Lung microvascular endothelial cell (primary cell): ENCODE measurements at regions not wholly inside any gene's neighbourhood (a gene's known extent, or its start where the extent isn't known, plus 50 kb on each side); places are given as distances from the start of the nearest gene placed in this dataset.
"Not testable (repeated sequence)": the region's sequence is repeated elsewhere in the genome, so short reads cannot be mapped to it uniquely, and the experiment has no call there.

Experiments
- DNase-seq, 2 donors: peaks; one replicate each; pipeline versions ENCODE4 v3.0.0 to v3.0.0-alpha.2; 2010; ENCODE audit warnings: low read depth in 2 of 2

DNA sequence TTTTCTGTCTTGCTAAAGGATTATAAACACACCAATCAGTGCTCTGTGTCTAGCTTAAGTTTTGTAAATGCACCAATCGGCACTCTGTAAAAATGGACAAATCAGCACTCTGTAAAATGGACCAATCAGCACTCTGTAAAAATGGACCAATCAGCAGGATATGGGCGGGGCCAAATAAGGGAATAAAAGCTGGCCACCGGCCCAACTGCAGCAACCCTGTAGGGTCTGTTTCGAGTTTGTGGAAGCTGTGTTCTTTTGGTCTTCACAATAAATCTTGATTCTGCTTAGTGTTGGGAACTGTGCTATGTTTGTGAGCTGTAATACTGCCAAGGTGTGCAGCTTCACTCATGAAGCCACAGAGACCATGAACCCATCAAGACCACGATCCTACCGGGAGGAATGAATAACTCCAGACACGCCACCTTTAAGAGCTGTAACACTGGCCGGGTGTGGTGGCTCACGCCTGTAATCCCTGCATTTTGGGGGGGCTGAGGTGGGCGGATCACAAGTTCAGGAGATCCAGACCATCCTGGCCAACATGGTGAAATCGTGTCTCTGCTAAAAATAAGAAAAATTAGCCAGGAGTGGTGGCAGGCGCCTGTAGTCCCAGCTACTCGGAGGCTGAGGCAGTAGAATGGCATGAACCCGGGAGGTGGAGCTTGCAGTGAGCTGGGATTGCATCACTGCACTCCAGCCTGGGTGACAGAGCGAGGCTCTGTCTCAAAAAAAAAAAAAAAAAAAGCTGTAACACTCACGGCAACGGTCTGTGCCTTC lies 133.0 kb upstream of the GDF10 start:
- DNase-seq = not testable (repeated sequence)

DNA sequence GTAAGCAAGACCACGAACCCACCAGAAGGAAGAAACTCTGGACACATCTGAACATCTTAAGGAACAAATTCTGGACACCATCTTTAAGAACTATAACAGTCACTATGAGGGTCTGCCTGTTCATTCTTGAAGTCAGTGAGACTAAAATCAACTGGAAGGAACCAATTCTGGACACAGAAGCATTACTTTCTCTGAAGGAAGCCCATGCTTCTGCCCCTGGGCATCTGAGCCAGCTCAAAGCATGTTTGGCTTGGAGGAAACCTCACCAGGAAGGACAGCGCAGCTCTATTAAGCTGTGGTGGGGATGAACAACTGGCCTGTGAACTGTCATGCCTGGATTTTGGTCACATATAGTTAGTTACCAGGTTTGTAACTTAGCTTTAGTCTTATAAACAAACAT lies 132.4 kb upstream of the GDF10 start:
- DNase-seq = no peak

DNA sequence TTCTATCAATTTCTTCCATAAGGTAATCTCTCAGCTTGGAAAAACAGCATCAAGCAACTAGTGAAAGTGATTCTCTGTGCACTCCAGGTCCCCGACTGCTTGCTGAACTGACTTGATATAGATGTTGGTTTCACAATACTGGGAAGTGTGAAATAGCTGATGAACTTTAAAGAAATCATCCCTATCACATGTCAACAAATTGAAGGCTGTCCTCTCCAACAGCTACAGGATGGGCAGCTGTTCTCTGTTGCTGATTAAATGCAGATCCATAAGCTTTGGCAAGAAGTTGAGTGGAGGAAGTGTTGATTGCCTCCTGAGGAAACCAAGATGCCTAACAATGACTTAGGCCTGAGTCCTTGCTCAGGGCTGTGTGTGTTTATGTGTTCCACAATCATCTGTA lies 130.4 kb upstream of the GDF10 start:
- DNase-seq = no peak

DNA sequence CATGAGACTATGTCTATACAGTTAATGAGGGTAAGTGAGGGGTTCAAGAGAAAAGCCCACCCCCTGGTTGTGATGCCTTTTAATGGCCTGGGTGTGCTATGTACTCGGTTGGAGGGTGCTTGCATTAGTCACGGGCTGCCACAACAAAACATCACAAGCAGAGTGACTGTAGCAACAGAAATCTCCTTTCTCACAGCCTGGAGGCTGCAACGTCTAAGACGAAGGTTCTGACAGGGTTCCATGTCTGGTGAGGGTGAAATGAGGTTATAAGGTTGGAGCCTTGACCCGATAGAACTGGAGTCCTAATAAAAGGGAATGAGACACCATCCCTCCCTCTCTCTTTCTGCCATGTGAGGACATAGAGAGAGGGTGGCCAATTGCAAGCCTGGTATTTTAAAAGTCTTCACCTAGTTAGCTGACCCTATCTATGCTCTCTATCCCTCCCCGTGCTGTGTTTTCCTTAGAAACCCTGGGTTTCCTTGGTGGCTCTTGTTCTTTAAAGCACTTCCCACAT lies 126.0 kb upstream of the GDF10 start:
- DNase-seq = no peak

DNA sequence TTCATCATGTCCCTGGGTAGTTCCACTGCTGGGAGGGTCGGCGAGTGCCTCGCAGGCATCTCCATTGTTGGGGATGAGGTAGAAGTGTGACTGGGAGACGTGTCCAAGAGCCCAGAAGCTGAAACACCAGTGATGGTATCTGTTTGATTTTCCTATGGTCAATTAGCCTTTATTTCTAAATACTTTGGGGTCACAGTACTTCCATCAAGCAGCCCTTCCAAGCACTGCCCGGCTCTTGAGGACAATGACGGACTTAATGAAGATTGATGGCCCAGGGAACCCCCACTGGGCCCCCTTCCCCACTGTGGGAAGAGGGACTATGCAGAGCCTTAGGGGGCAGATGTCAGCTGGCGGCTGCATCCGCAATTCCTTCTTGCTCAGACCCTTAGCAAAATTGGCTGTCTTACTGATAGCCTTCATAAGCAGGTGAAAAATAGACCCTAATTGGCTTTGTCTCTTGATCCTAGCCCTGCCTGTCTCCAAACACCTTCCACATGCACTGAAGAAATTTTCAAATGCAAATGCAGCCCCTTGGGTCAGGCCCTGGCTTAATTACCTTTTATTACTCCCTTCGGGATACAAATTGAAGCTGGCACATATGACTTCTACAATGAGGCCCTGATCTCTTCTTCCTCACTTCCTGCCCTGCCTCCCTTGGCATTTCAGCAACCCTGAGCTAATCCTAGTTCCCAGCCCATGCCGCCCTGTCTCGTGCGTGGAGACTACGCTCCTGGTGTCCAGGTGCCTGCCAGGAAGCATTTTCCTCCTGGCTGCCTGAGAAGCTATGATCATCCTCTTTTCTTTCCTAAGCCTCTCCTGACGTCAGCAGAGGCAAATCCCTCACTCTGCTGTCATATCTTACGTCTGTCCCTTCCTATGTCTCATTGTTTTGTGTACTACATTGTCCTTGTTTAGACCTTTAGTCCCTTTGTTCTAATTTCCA lies 124.5 kb upstream of the GDF10 start:
- DNase-seq = no peak

DNA sequence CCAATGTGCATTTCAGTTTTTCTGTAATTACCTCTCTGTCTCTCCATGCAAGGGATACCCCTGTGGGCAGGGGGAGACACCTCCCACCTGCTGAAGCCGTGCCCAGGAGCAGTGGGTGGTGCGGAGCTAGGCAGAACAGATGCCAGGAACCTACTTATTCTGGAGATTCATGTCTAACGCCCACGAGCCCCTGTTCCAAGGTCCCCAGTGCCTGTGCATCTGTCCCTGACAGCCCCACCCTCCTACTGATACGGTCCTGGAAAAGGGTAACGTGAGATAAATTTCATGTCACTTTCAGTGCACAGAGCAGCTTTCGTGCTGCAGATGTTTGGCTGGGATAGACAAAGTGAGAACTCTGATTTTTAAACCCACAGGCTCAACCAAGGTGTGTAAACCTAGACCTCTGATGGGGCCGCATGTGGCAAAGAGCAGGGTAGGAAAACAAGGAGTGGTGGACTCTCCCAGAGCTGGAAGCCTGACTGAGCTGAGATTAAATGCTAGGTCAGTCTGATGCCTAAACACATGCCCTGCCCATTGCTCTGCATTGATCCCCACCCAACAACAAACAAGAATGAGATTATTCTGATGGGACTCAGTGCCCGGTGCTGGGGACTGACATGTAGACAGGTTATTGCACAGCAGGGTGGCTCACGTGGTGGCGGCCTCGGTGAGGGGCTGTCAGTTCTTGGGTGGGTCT lies 123.6 kb upstream of the GDF10 start:
- DNase-seq = no peak

DNA sequence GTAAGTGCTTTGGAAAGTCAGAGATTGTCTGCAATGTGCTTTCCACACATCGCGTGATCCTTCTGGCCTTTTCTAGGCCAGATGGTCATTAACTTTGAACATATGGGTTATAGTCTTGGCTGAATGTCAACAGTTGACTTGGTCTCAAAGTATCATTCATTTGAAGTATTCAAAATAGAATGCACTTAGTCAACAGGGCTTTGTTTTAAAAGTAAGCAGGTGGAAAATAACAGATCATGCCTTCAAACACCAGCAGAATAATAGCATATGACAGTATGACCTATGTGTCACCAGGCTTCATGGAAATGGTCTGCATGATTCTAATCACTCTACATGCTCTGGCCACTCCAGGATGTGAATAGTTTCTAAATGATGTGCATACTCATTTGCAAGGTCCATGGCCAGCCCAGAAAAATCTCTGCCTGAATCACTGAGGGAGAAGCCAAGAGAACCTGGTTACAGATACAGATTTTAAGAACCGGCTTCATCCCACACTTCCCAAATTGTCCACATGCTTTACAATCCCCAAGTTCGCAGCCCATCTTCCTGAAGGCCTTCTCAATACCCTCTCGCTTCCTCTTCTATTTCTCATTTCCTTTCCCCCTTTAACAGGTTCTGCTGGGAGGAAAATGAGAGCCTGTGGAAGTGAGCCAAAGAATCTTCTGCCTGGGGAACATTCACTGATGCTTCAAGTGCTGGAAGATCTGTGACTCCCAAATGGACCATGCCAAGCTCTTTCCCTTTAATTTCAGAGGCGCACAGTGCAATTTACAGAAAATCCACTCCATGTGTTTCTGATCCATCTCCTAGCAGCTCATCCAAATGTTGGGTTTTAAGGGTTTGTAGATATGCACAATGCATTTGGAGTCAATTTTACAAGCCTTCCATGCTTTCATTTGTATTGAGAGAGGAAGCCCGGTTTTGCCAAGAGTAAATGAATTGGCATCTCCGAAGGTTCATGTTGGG lies 122.8 kb upstream of the GDF10 start:
- DNase-seq = no peak

DNA sequence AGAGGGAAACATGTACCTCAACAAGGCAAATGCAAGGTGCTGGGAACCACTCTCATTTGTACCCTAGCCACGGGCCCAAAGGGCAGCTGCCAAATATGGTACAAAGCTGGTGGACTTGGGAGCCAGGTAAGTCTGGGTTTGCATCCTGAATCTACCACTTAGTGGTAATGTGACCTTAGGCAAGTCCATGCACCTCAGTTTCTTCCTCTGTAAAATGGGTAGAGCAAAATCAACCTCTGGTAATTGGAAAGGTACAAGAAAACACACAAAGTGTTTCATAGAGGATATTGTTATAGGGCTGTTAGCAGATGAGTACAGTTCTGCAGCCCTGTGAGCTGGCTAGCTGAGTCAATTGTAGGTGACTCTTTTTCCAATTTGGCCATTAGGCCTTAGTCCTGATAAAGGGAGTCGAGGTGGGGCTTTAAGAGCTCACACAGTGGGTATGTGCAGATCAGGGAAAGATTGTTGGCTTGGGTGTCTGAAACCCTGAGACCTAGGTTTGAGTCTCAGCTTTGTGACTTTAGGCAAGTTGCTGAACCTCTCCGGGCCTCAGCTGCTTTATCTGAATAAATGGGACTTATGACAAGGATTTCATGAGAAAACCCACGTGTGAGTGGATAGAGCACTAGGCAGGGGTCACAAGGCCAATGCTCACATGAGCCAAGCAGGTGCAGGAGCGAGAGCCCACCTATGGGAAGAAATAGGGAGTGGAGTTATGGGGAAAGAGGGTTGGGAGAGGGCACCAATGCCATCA lies 121.3 kb upstream of the GDF10 start:
- no peak for DNase-seq

DNA sequence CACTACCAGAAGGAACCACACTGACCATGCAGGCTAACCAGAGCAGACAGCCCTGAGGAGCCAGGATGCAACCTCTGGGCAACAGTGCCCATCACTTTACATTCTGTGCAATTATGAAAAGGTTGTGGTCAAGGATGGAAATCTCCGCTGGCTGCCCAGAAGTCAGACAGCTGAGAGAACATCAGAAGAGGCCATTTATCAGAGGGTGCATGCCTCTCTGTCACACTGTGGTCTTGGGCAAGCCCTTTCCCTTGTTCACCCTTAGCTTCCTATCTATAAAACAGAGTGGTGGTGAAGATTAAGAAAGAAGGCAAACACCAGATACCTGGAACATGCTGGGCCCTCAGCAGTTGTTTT lies 120.7 kb upstream of the GDF10 start:
- no peak for DNase-seq

DNA sequence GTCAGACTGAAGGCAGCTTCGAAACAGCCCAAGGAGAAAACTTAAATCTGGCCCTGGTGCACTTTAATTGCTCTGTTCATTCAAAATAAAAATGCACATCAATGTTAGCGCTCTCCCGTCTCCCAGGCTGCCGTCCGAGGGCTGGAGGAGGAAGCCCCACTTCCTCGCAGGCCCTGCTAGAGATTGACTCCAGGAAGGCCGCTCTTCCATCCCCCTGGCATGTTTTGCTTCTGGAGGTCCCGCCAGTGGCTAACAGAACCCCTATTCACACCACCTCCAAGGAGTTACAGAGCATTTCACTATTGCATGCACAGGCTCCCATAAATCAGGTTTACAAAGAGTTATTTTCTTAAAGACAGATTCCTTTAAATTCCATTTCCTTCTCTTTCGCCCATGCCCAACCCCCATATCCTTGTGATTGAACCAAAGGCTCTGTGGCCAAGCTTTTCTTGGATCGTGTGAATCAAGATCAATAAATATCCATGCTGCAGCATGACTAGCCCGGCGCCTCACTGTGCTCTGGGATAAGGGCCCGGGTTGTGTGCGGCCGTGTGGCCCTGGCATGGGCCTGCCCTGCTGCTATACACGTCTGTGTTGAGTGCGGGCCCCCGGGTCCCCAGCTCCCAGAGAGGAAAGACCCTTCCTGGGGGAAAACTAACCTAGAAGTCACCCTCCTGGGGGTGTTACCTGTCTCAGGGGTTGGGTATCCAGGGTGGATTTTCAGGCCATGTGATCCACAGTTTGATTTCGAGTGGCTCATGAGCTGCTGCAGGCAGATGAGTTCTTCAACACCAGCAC lies 118.7 kb upstream of the GDF10 start:
- no peak for DNase-seq

DNA sequence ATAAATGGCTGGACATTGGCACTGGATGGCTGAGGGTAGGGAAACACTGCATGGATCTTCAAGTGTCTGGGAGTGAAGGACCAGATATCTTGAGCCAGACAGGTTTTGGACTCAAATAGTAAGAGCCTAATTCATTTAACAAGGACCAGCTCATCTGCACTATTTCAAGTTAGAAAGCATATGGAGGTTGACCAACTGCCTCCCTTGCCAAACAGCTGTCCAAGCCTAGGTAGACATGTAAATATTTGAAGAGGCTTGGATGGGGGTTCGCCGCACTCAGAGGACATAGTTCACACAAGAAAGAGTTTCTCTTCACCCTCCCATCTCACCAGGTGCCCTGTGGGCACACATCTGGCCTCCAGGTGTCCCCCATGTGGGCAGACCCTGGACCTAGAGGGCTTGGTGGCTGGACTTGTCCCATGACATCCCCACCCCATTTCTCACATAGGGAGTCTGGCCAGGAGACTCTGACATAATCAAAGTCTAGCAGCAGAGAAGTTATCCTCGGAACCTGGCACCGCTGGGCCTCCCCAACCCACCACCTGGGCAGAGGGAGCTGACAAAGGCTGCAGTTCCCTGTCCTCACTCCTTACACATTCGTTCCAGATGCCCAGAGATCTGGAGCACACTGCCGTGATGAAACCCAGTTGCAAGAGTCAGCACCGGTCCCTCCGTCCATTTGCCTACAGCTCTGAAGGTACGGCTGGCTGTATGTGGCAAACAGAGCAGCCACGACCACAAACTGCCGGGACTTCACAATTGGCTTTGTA lies 116.9 kb upstream of the GDF10 start:
- no peak for DNase-seq

DNA sequence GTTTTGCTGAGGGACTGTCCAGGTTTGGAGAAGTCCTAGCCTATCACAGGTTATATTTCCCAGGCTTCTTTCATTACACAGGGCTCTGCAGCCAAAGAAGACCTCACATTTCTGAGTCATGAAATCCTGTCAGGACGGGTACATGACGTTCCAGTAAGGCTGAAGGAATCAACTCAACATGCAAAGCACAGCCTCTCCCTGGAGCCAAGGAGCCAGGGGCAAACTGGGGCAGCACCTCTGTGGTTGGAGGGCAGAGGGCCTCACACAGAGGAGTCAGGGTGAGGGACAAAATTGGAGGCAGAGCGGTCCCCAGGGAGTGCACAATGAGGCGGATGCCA lies 116.3 kb upstream of the GDF10 start:
- DNase-seq = no peak

DNA sequence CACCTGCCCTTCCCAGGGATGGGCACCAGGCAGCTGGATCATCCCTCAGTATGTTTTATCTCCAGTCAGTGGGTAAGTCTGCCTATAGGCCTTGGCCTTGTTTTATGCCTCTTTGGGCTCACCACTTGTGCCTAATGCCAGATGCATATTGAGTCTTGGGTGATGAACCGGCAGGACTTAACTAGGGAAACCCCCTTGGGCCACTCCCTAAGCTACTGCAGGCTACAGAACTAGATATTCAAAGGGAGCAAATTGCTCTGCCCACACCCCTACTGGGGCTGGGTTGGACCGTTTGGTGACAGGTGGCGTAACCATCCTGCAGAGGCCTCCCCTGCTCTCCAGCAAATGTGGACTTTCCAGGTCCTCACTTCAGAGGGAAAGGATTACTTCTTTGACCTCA lies 115.7 kb upstream of the GDF10 start:
- no peak for DNase-seq

DNA sequence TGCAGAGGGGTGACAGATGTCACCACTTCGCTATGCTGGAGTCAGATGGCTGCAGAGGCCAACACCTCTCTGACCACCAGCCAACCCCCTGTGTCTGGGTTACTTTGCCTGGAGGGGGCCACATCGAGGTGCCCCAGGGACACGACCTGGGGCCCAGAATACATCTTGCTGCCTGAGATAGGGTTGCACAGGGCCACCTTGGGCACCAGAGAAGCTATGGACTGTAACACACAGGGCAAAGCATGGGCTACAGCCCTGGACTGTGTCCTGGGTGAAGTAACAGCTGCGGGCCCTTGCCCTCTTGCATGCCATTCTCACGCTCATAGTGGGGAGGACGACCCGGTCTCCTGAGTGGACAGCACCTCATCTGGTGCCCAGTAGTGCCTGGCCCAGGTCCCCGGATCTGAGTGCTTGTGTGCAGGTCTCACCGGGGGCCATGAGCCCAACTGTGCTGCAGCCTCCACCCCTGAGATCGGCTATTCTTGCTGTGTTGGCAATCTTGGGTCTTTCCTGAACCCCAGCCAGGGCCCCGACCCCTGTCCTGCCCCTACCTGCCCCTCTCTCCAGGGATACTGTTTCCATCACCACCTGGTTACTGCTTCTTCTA lies 115.2 kb upstream of the GDF10 start:
- DNase-seq = no peak

DNA sequence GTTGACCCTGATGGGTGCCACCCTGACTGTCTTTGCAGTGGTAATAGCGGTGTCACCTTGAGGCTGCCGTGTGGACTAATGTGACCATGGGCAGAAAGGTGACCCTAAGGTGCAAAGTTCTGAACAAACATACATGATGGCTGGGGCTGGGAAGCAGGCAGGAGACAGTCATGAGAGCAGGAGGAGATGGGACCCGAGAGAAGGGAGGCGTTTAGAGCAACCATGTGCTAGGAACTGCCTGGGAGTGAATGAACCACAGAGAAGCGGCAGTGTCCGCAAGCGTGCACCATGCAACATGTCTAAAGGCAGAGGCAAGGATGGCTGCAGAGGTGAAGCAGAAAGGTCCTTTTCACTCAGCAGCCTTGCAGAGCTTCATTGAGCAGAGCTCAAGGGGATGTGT lies 113.1 kb upstream of the GDF10 start:
- DNase-seq = no peak

DNA sequence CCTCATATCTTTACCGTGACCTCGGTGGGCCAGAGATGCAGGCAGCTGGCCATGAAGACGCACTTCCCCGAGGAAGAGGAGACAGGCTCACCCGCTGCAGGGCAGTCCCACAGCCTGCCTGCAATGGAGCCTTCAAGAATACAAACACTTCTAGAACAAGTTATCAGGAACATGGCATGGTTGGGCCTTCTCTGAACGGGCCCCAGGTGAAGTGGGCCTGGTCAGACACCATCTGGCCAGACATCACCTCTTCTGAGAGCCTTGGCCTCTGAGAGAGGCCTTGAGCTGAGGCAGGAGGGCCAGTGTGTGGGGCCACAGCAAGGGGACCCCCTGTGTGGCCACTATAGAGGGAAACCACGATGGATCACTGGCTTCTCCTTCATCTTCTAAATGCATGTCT lies 112.4 kb upstream of the GDF10 start:
- no peak for DNase-seq

DNA sequence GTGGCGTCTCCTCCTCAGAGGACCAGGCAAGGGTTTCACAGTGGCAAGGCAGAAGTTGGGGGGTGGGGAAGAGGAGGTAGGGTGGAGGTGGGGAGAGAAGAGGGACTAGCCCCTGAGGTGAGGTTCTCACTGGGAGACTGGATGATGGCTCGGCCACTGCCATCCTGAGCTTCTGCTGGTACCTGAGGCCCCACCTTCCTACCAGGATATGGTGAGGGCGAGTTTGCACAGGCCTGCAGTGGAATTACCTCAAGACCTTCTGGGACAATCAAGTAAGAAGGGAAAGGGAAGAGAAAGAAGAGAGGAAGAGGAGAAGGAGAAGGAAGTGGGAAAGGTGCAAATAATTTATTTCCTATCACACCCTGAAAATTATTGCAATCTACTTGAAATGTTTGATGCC lies 111.8 kb upstream of the GDF10 start:
- DNase-seq = no peak

DNA sequence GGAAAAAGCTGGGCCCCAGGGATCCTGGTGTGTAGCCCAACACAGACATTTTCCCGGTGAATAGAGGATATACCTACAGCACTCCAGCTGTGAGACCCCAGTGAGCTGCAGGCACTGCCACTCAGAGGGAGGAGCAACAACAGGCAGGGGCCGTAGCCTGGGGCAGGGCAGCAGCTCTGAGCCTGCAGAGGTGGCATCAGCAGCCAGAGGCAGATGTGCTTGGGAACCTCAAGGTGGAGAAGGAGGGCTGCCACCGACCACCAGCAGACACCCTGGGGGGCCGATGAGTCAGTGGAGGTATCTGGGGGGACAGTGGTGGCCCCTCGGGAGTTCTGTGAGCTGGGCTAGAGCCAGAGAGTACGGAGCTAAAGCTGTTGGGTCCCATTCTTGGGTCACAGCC lies 110.2 kb upstream of the GDF10 start:
- DNase-seq = no peak
